Erythroblast (primary cell): ENCODE measurements at regions not wholly inside any gene's neighbourhood (a gene's known extent, or its start where the extent isn't known, plus 50 kb on each side); places are given as distances from the start of the nearest gene placed in this dataset.
"Not testable (repeated sequence)": the region's sequence is repeated elsewhere in the genome, so short reads cannot be mapped to it uniquely, and the experiment has no call there.

Experiments
- GATA1 ChIP-seq: IDR thresholded peaks from 2 replicates; pipeline ENCODE4 v1.6.1; 2011; ENCODE audit warnings: low read depth, mild to moderate bottlenecking, control low read depth, low read length, moderate library complexity
- POLR2A ChIP-seq: IDR thresholded peaks from 2 replicates; pipeline ENCODE4 v1.6.1; 2011; ENCODE audit warnings: mild to moderate bottlenecking, low read length

- TF ChIP-seq POLR2A, GATA1: not testable (repeated sequence)
Observed at GRCh38 chr14:86750488-86750887, 1220.5 kb downstream of the FLRT2 start.
